ENCODE measurements at regions not wholly inside any gene's neighbourhood (a gene's known extent, or its start where the extent isn't known, plus 50 kb on each side); places are given as distances from the start of the nearest gene placed in this dataset.

DNA sequence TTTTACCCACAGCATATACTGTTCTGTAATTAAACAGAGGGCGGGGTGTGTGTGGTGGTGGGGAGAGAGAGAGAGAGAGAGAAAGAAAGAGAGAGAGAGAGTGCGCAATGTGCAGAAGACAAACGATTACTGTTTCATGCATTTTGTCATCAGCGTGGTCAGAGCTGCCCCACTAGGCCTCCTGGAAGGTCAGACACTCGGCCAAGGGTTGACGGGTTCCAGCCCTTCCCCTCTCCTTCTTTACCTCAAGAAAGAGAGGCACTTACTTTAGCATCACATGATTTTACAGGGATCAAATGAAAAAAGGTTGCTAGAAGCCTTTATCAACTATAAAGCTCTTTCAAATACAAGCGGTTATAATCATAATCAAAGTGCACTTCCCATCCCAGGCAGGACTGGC is 269.2 kb upstream of the SORL1-AS1 start:
- no peak for DNase-seq

DNA sequence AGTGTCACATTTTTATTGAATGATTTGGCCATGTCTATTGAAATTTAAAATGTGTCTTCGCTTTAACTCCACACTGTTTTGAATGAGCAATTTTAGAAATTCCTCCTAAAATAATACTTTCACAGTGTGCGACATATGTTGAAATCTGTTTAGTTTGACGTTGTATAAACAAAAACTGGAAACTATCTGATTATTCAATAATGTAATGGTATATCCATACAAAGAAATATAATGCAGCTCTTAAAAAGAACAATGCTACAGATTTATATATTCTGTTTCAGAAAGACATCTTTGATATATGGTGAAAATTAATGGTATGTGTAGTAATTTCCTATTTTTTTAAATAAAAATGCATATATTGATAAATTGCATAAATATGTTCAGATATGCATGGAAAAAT is 268.7 kb upstream of the SORL1-AS1 start:
- no peak for DNase-seq

- no peak for DNase-seq
Observed at GRCh38 chr11:121717296-121717695, 264.5 kb upstream of the SORL1-AS1 start.

DNA sequence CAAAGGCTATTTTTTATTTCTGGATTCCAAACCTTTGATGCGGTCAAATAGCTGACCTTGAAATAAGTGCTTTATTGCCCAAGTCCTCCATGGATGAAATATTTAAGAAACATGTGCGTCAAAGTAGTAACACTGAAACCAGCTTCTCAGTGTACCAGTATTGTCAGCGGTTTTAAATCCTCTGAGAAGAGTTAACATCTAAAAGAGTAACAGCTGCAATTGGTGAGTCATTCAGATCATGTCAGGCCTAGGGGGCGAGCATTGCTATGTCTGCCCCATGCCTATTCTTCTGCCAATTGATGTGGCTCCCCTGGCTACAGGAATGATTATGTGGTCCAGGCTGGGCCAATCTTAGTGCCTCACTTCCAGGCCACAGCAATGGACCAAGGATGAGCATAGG is 263.3 kb upstream of the SORL1-AS1 start:
- DNase-seq = peak; percentile 37

DNA sequence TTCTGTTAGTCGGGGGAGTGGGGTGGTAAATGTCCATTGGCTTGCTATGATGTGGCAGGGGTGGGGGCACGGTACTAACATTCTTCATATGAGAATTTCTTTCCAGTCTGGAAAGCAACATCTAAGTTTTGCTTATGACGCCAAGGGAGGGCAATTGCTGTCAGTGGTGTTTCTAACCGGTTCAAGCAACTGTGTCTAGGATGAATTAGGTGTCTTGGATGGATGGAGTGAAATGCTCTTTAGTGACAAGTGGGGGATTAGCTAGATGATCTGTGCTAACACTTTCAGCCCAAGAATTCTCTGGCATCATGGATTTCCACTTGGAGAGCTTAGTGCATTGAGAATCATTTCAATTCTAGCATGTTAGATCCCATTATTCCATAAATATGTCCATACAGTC is 262.6 kb upstream of the SORL1-AS1 start:
- DNase-seq = peak; percentile 46

GRCh38 chr11:121714351-121714750 is 261.6 kb upstream of the SORL1-AS1 start:
- no peak for DNase-seq

DNA sequence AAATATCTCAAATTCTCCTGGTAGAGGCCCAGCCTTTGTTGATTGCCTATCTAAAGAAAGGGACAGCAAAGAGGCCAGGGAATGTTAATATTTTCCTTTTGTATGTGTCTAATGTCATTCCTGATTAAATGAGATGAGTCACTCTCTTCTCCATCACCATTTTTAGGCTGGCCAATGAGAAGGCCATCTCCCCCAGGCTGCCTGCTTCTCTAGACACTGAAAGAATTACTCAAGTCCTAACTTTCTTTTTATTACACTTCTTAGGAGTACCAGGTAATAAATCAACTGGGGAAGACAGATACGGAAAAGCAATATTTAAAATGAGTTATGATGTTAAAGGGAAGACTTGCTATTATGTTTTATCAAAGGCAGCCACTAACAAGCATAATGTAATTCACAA is 259.2 kb upstream of the SORL1-AS1 start:
- DNase-seq = no peak

DNA sequence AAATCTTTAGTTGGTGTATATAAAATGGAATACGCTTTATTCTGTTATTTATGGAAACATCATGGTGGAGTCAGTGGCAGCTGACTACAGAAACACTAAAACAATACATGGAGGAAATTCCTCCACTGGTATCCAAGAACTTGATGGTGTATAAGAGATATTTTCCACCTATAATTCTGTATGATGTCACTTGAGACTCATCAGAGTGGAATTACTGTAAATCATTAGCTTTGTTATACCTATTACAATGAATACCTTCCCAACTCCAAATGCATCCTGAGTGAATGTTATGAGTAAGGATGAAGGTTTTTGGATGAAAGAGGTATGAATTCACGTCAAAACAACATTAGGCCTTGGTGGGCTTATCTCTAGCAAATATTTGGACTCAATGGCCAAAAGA is 258.5 kb upstream of the SORL1-AS1 start:
- no peak for DNase-seq

- no peak for DNase-seq
Observed at GRCh38 chr11:121706884-121707420, 254.2 kb upstream of the SORL1-AS1 start.

DNA sequence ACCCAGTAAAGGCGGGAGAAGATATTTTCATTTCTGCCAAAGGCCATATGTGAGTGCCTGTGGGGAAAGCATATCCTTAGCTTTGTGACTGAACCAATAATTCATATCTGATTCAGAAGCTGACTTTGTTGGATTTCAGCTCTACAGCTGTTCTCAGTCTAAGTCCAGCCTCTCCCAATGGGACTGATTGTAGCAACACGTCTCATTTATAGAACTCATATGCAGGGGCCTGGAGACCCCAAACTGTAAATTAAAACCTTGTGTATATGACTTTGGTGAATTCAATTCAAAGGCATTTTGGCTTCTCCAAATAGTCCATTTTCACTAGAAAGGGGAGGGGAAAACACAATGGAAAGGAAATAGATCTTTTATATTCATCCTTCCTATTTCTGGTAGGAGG is 250.4 kb upstream of the SORL1-AS1 start:
- peak; percentile 51 for DNase-seq

DNA sequence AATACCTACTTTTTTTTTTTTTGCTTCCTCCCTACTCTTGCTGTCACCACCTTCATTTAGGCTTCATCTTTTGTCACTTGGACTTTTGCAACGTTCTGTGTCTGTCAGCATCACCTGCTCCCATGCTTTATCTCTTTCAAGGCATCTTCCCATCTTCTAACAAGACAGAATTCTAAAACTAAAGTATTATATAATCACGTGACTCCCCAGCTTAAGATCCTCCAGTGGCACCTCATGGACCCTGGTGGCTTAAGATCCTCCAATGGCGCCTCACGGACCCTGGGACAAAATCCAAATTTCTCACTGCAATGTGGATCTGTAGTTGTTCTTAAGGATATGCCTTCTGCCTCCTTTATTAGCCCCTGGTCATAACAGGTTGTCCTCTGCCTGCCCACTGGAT is 248.2 kb upstream of the SORL1-AS1 start:
- no peak for DNase-seq

GRCh38 chr11:121699801-121700200 is 247.0 kb upstream of the SORL1-AS1 start:
- DNase-seq = no peak

DNA sequence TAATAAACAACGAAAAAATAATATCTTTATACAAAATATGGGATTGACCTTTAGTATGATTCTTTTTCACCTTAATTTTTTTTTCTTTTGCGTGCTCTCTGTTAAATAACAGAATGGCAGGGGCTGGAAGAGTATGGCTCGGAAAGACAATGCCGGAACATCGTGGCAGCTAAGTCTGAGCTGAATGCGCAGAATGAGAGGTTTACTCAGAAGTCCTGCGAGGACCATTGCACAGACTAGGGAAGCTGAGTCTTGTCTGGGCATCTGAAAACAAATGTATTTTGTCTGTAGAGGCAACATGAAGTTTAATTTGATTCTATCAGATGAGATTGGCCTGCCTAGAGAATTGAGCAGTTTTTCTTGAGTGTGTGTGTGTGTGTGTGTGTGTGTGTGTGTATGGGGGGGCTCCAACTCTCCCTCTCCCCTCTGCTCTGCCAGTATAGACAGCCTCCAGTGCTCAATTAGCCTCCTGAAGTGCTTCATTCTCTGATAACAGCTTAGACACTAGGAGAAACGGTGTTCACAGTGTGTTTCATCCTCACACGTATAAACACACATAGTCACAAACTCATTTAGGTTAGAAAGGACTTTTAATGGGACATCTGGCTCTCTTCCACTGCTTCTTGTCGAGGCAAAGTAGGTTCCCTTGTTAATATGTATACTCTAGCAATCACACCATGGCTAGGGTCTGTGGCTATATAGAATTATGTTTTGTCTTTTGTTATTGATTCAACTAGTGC is 244.3 kb upstream of the SORL1-AS1 start:
- DNase-seq = no peak

DNA sequence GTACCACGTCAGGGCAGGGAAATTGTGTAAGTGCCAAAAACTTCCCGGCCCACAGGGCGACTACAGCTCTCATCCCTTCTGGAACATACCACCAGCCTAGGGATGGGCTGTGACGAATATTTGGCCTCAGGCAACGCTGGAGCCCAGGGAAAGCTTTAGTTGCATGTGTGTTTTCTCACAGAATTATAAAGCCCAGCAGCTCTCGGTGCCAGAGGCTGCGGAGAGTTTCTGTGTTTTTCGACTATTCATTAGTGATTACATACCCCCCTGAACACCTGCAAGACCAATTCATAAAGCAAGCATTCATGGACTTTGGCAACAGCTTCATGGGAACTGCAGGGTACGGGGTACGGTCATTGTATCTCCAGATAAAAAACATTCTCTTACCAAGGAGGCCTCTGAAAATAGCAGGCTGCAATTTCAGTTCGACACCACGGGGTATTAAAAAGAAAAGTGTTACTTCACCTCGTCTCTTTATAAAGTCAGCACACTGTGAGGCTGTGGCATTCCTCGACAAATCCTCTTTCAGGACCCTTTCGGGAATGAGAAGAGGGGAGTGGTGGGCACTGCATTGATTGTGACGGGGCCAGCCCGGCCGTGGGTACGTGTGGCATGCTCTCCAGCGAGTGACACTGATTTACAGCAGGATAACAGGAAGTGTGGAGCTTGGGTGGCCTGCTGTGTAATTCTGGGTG is 243.6 kb upstream of the SORL1-AS1 start:
- peak; percentile 78 for DNase-seq

- no peak for DNase-seq
Observed at GRCh38 chr11:121692236-121692635, 239.5 kb upstream of the SORL1-AS1 start.

DNA sequence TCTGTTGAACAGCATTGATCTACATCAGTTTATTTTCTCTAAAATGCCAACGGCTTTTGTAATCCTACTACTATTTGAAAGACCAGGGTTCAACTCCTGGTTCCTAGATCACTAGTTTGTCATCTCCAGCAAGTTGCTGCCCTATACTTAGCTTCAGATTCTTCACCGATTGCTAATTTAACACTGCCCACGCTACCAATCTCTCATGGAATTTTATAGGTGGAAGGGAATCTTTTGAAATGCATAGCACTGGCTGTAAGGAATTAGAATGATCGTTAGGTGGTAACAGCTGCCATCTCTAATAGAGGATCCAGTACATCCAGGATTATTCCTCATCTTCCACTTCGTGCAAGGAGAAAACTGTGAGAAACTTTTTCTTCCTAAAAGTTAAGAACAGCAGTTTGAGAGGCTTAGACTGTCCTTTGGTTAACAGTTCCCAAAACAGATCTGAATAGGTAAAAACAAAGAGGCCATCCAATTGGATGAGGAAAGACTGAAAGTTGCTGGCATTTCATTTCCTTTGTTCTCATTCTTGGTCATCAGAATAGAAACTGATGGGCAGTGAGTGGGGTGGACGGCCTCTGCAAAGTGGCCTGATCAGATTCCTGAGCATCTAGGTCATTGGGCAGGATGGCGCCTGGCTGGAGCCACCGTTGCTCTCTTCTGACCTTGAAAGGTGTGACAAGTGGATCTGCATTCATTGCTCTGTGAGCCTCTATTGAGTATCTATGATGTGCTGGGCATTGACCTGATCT is 236.3 kb upstream of the SORL1-AS1 start:
- DNase-seq = no peak

- peak; percentile 80 for DNase-seq
Observed at GRCh38 chr11:121688055-121688491, 235.3 kb upstream of the SORL1-AS1 start.

- DNase-seq = no peak
Observed at GRCh38 chr11:121683791-121684190, 231.0 kb upstream of the SORL1-AS1 start.

Measured in right hindlimb (tissue), 1 donor.